WTC11 (cell line): ENCODE measurements at regions not wholly inside any gene's neighbourhood (a gene's known extent, or its start where the extent isn't known, plus 50 kb on each side); places are given as distances from the start of the nearest gene placed in this dataset.

Experiments used
- ATAC-seq: fragments of 200-7000 bp; cut with Tn5 transposase; 2 replicates; pipeline ENCODE4 v1.10.0; 2021; ENCODE audit warnings: mild to moderate bottlenecking, moderate library complexity
- CTCF ChIA-PET: fragments of 300-600 bp; sonication (Branson Sonifier 250); formaldehyde crosslinking; loops from one replicate; lab custom pipeline; 2021; ENCODE audit warnings: antibody characterized with exemption; lab: Charles Lee
- POLR2A ChIA-PET: fragments of 350-600 bp; sonication (Branson Sonifier 250); formaldehyde crosslinking; loops from one replicate; lab custom pipeline; 2021; ENCODE audit warnings: antibody characterized with exemption; lab: Charles Lee
- DNase-seq: peaks from one replicate; pipeline ENCODE4 v3.0.0; 2021; ENCODE audit warnings: low spot score
- H3K27ac Mint-ChIP-seq: 2 replicates; pipeline ENCODE4 v1.8.0; 2021; ENCODE audit warnings: mixed read lengths
- H3K27me3 Mint-ChIP-seq: 2 replicates; pipeline ENCODE4 v1.8.0; 2021; ENCODE audit warnings: low read depth, mild to moderate bottlenecking, moderate library complexity, mixed read lengths
- H3K36me3 Mint-ChIP-seq: 2 replicates; pipeline ENCODE4 v1.8.0; 2021; ENCODE audit warnings: mixed read lengths
- H3K4me1 Mint-ChIP-seq: 2 replicates; pipeline ENCODE4 v1.8.0; 2022; ENCODE audit warnings: mixed read lengths
- H3K4me3 Mint-ChIP-seq: 2 replicates; pipeline ENCODE4 v1.8.0; 2021; ENCODE audit warnings: mild to moderate bottlenecking, moderate library complexity, mixed read lengths
- H3K9me3 Mint-ChIP-seq: 2 replicates; pipeline ENCODE4 v1.8.0; 2021; ENCODE audit warnings: mixed read lengths
- ATF3 ChIP-seq: sonication (generic); formaldehyde crosslinking; conservative IDR thresholded peaks from 2 replicates; pipeline ENCODE4 v1.8.1; 2022; ENCODE audit warnings: mild to moderate bottlenecking, missing genetic modification reagents
- CBFB ChIP-seq: sonication (generic); formaldehyde crosslinking; IDR thresholded peaks from 2 replicates; pipeline ENCODE4 v1.8.1; 2022; ENCODE audit warnings: mild to moderate bottlenecking, low read depth, missing genetic modification reagents
- CREM ChIP-seq: sonication (generic); formaldehyde crosslinking; IDR thresholded peaks from 2 replicates; pipeline ENCODE4 v1.8.1; 2022; ENCODE audit warnings: mild to moderate bottlenecking, missing genetic modification reagents, moderate library complexity
- CTCF ChIP-seq: fragments of 200-600 bp; IDR thresholded peaks from 2 replicates; pipeline ENCODE4 v1.8.0; 2022; ENCODE audit warnings: antibody characterized with exemption
- ELF4 ChIP-seq: sonication (generic); formaldehyde crosslinking; IDR thresholded peaks from 2 replicates; pipeline ENCODE4 v1.8.1; 2022; ENCODE audit warnings: low read depth, mild to moderate bottlenecking, moderate library complexity, missing genetic modification reagents
- ERG ChIP-seq: fragments of 250-450 bp; sonication (Bioruptor Pico); IDR thresholded peaks from 2 replicates; pipeline ENCODE4 v1.8.0; 2021; ENCODE audit warnings: mild to moderate bottlenecking
- HMGA2 ChIP-seq: fragments of 250-450 bp; sonication (Bioruptor Pico); IDR thresholded peaks from 2 replicates; pipeline ENCODE4 v1.4.0; 2021; ENCODE audit warnings: mild to moderate bottlenecking, moderate library complexity
- NFATC4 ChIP-seq: fragments of 250-450 bp; sonication (Bioruptor Pico); IDR thresholded peaks from 2 replicates; pipeline ENCODE4 v1.9.0; 2021; ENCODE audit warnings: mild to moderate bottlenecking
- NFYB ChIP-seq: sonication (generic); formaldehyde crosslinking; conservative IDR thresholded peaks from 2 replicates; pipeline ENCODE4 v1.8.0; 2022; ENCODE audit warnings: low read depth, missing genetic modification reagents
- NR2C2 ChIP-seq: sonication (generic); formaldehyde crosslinking; IDR thresholded peaks from 2 replicates; pipeline ENCODE4 v1.8.0; 2022; ENCODE audit warnings: mild to moderate bottlenecking, missing genetic modification reagents
- NR3C1 ChIP-seq: sonication (generic); formaldehyde crosslinking; conservative IDR thresholded peaks from 2 replicates; pipeline ENCODE4 v1.8.1; 2023; ENCODE audit warnings: low read depth, mild to moderate bottlenecking, missing genetic modification reagents
- OVOL2 ChIP-seq: fragments of 250-450 bp; sonication (Bioruptor Pico); IDR thresholded peaks from 2 replicates; pipeline ENCODE4 v1.9.0; 2021; ENCODE audit warnings: mild to moderate bottlenecking, borderline replicate concordance
- PREB ChIP-seq: sonication (generic); formaldehyde crosslinking; IDR thresholded peaks from 2 replicates; pipeline ENCODE4 v1.8.1; 2022; ENCODE audit warnings: mild to moderate bottlenecking, missing genetic modification reagents, moderate library complexity, borderline replicate concordance
- PRRX2 ChIP-seq: fragments of 250-450 bp; sonication (Bioruptor Pico); IDR thresholded peaks from 2 replicates; pipeline ENCODE4 v1.8.0; 2021; ENCODE audit warnings: mild to moderate bottlenecking
- SOX15 ChIP-seq: fragments of 250-450 bp; sonication (Bioruptor Pico); IDR thresholded peaks from 2 replicates; pipeline ENCODE4 v1.9.0; 2021; ENCODE audit warnings: mild to moderate bottlenecking
- USF2 ChIP-seq: sonication (generic); formaldehyde crosslinking; IDR thresholded peaks from 2 replicates; pipeline ENCODE4 v1.8.1; 2023; ENCODE audit warnings: mild to moderate bottlenecking, missing genetic modification reagents, moderate library complexity
- ZNF121 ChIP-seq: sonication (generic); formaldehyde crosslinking; IDR thresholded peaks from 2 replicates; pipeline ENCODE4 v1.8.0; 2023; ENCODE audit warnings: missing genetic modification reagents
- ZNF396 ChIP-seq: fragments of 250-450 bp; sonication (Bioruptor Pico); IDR thresholded peaks from 2 replicates; pipeline ENCODE4 v1.8.0; 2021; ENCODE audit warnings: mild to moderate bottlenecking, moderate library complexity, borderline replicate concordance
- ZNF423 ChIP-seq: fragments of 250-450 bp; sonication (Bioruptor Pico); IDR thresholded peaks from 2 replicates; pipeline ENCODE4 v2.1.2; 2022; ENCODE audit warnings: mild to moderate bottlenecking, moderate library complexity
- ZNF532 ChIP-seq: fragments of 250-450 bp; sonication (Bioruptor Pico); IDR thresholded peaks from 2 replicates; pipeline ENCODE4 v1.9.0; 2021; ENCODE audit warnings: mild to moderate bottlenecking, borderline replicate concordance
- TF ChIP-seq, protein P1 (sequence below): sonication (generic); formaldehyde crosslinking; IDR thresholded peaks from 2 replicates; pipeline ENCODE4 v1.8.1; 2022; ENCODE audit warnings: low read depth, missing genetic modification reagents, borderline replicate concordance

DNA sequence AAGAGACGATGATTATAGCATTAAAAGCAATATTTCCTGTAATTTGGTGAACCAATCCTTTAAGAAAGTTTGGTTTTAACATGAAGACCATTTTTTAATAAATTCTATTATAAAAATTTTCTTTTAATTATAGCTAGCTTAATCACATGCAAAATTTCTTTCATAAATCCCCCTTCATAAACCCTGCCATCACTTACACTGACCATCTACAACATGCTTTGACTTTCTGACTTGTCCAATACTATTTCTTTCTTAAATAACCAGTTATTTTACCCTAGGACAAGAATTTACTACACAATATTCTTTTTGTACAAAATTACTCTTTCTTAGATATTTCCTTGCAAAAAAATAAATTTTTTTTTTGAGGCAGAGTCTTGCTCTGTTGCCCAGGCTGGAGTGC lies 1334.8 kb downstream of the CDH11 start:
- peaks cover 4% of the 10 kb centered on the region for H3K27me3 Mint-ChIP-seq
- DNase-seq (no peak), ATAC-seq (no peak)
- H3K4me1 Mint-ChIP-seq, result no peaks in the 10 kb centered on the region
- CTCF ChIA-PET, result no interaction called here
- POLR2A ChIA-PET, result no interaction called here
- TF ChIP-seq SOX15 (CRISPR knock-in tag) (no peak), CREM (no peak), PRRX2 (CRISPR knock-in tag) (no peak), PREB (CRISPR knock-in tag) (no peak), OVOL2 (CRISPR knock-in tag) (no peak), NFYB (CRISPR knock-in tag) (no peak), HMGA2 (CRISPR knock-in tag) (no peak), NR3C1 (no peak), CBFB (CRISPR knock-in tag) (no peak), ZNF423 (CRISPR knock-in tag) (no peak), ATF3 (CRISPR knock-in tag) (no peak), ZNF532 (no peak)
- TF ChIP-seq, protein P1, sequence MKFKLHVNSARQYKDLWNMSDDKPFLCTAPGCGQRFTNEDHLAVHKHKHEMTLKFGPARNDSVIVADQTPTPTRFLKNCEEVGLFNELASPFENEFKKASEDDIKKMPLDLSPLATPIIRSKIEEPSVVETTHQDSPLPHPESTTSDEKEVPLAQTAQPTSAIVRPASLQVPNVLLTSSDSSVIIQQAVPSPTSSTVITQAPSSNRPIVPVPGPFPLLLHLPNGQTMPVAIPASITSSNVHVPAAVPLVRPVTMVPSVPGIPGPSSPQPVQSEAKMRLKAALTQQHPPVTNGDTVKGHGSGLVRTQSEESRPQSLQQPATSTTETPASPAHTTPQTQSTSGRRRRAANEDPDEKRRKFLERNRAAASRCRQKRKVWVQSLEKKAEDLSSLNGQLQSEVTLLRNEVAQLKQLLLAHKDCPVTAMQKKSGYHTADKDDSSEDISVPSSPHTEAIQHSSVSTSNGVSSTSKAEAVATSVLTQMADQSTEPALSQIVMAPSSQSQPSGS (CRISPR knock-in tag), result no peak
- H3K9me3 Mint-ChIP-seq, result peaks cover 68% of the 10 kb centered on the region
- no peak overlapping the region for H3K4me3 Mint-ChIP-seq
- H3K36me3 Mint-ChIP-seq, result peaks cover 67% of the 10 kb centered on the region
- H3K27ac Mint-ChIP-seq, result no peak overlapping the region

DNA sequence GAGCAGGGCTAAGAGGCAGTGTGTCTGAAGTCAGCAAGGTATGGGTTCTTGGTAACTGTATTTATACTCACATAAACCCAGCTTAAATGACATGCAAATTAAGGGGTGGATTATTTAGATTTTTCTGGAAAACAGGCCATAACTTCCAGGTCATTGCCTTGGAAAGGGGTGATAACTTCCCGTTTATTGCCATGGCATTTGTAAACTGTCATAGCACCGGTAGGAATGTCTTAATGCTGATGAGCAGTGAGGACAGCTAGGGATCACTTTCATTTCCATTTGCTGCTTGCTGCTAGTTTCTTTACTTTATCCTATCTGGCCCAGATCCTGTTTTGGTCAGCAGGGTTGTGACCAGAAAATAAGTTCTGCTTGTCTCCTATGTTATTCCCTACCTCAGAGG lies 1336.7 kb downstream of the CDH11 start:
- no peak overlapping the region for H3K27ac Mint-ChIP-seq
- peaks cover 77% of the 10 kb centered on the region for H3K9me3 Mint-ChIP-seq
- no peaks in the 10 kb centered on the region for H3K4me1 Mint-ChIP-seq
- no peak for ATAC-seq
- peaks cover 67% of the 10 kb centered on the region for H3K36me3 Mint-ChIP-seq
- DNase-seq, result no peak
- CTCF ChIA-PET, result no interaction called here
- TF ChIP-seq ERG (CRISPR knock-in tag) (no peak), ELF4 (CRISPR knock-in tag) (no peak), ZNF396 (CRISPR knock-in tag) (no peak), NFATC4 (CRISPR knock-in tag) (no peak), NR2C2 (CRISPR knock-in tag) (no peak), USF2 (CRISPR knock-in tag) (no peak), CREM (no peak), CTCF (no peak), ATF3 (CRISPR knock-in tag) (no peak), NFYB (CRISPR knock-in tag) (no peak), ZNF121 (CRISPR knock-in tag) (no peak)
- TF ChIP-seq, protein P1 (CRISPR knock-in tag), result no peak
- TF ChIP-seq, all 79 proteins: peak for 0
- peaks cover 4% of the 10 kb centered on the region for H3K27me3 Mint-ChIP-seq
- POLR2A ChIA-PET, result no interaction called here
- no peak overlapping the region for H3K4me3 Mint-ChIP-seq
